ENCODE measurements at regions not wholly inside any gene's neighbourhood (a gene's known extent, or its start where the extent isn't known, plus 50 kb on each side); places are given as distances from the start of the nearest gene placed in this dataset.

GRCh38 chr13:27353166-27353583, 71.2 kb upstream of the GTF3A start:
- Histone ChIP-seq H3K4me3 (ENCODE audit: low read depth, low read length, poor library complexity, severe bottlenecking) (no peak overlapping the region), H3K9me2 (ENCODE audit: low read depth, low read length) (no peaks in the 10 kb centered on the region), H3K9ac (ENCODE audit: low read length) (no peak overlapping the region), H3K4me1 (ENCODE audit: insufficient read depth, low read length, severe bottlenecking) (no peaks in the 10 kb centered on the region), H3K4me2 (ENCODE audit: low read length) (no peak overlapping the region), H3F3A (ENCODE audit: insufficient read depth, low read length) (no peaks in the 10 kb centered on the region), H3K27ac (ENCODE audit: low read depth, low read length, poor library complexity, severe bottlenecking) (no peak overlapping the region), H3K9me3 (ENCODE audit: low read length) (no peaks in the 10 kb centered on the region), H2AFZ (ENCODE audit: low read length) (no peak overlapping the region), H3K36me3 (ENCODE audit: insufficient read depth, low read length) (no peaks in the 10 kb centered on the region), H3K27me3 (ENCODE audit: insufficient read depth, low read length) (no peaks in the 10 kb centered on the region; the same call in 1 of the 2 replicates), H3K79me2 (ENCODE audit: insufficient read depth, low read length) (no peaks in the 10 kb centered on the region), H4K20me1 (ENCODE audit: insufficient read depth, low read length) (no peaks in the 10 kb centered on the region)
- no peak for TF ChIP-seq CTCF (IDR thresholded peaks at IDR 0.05; ENCODE audit: low read length)
- no peak for TF ChIP-seq EZH2 (IDR thresholded peaks at IDR 0.05; ENCODE audit: borderline replicate concordance, low read length)

GRCh38 chr13:27353708-27354107, 70.7 kb upstream of the GTF3A start:
- TF ChIP-seq EZH2 (IDR thresholded peaks at IDR 0.05; ENCODE audit: borderline replicate concordance, low read length) (no peak), CTCF (IDR thresholded peaks at IDR 0.05; ENCODE audit: low read length) (no peak)
- no peak overlapping the region for H3K9ac ChIP-seq (ENCODE audit: low read length)
- no peaks in the 10 kb centered on the region for H3K36me3 ChIP-seq (ENCODE audit: insufficient read depth, low read length)
- H3K27me3 ChIP-seq (ENCODE audit: insufficient read depth, low read length) = no peaks in the 10 kb centered on the region; the same call in 1 of the 2 replicates
- H3K27ac ChIP-seq (ENCODE audit: low read depth, low read length, poor library complexity, severe bottlenecking) = no peak overlapping the region
- no peaks in the 10 kb centered on the region for H3K9me2 ChIP-seq (ENCODE audit: low read depth, low read length)
- H3K9me3 ChIP-seq (ENCODE audit: low read length) = no peaks in the 10 kb centered on the region
- H3K4me3 ChIP-seq (ENCODE audit: low read depth, low read length, poor library complexity, severe bottlenecking) = no peak overlapping the region
- no peak overlapping the region for H2AFZ ChIP-seq (ENCODE audit: low read length)
- H4K20me1 ChIP-seq (ENCODE audit: insufficient read depth, low read length) = no peaks in the 10 kb centered on the region
- no peaks in the 10 kb centered on the region for H3F3A ChIP-seq (ENCODE audit: insufficient read depth, low read length)
- H3K4me2 ChIP-seq (ENCODE audit: low read length) = no peak overlapping the region
- no peaks in the 10 kb centered on the region for H3K4me1 ChIP-seq (ENCODE audit: insufficient read depth, low read length, severe bottlenecking)
- H3K79me2 ChIP-seq (ENCODE audit: insufficient read depth, low read length) = no peaks in the 10 kb centered on the region

- H3K36me3 ChIP-seq (ENCODE audit: insufficient read depth, low read length) = no peaks in the 10 kb centered on the region
- H3K27ac ChIP-seq (ENCODE audit: low read depth, low read length, poor library complexity, severe bottlenecking) = no peak overlapping the region
- H4K20me1 ChIP-seq (ENCODE audit: insufficient read depth, low read length) = no peaks in the 10 kb centered on the region
- H2AFZ ChIP-seq (ENCODE audit: low read length) = no peak overlapping the region
- no peak overlapping the region for H3K9ac ChIP-seq (ENCODE audit: low read length)
- no peak overlapping the region for H3K4me3 ChIP-seq (ENCODE audit: low read depth, low read length, poor library complexity, severe bottlenecking)
- H3K4me1 ChIP-seq (ENCODE audit: insufficient read depth, low read length, severe bottlenecking) = no peaks in the 10 kb centered on the region
- H3F3A ChIP-seq (ENCODE audit: insufficient read depth, low read length) = no peaks in the 10 kb centered on the region
- H3K27me3 ChIP-seq (ENCODE audit: insufficient read depth, low read length) = no peaks in the 10 kb centered on the region; the same call in 1 of the 2 replicates
- no peaks in the 10 kb centered on the region for H3K9me2 ChIP-seq (ENCODE audit: low read depth, low read length)
- no peak overlapping the region for H3K4me2 ChIP-seq (ENCODE audit: low read length)
- H3K79me2 ChIP-seq (ENCODE audit: insufficient read depth, low read length) = no peaks in the 10 kb centered on the region
- TF ChIP-seq EZH2 (IDR thresholded peaks at IDR 0.05; ENCODE audit: borderline replicate concordance, low read length) (no peak), CTCF (IDR thresholded peaks at IDR 0.05; ENCODE audit: low read length) (no peak)
- H3K9me3 ChIP-seq (ENCODE audit: low read length) = no peaks in the 10 kb centered on the region
These were observed 70.0 kb upstream of the GTF3A start for GRCh38 chr13:27354379-27354778.
